ENCODE measurements at regions not wholly inside any gene's neighbourhood (a gene's known extent, or its start where the extent isn't known, plus 50 kb on each side); places are given as distances from the start of the nearest gene placed in this dataset.
A peak's percentile ranks its signal among the peaks of the same experiment; 100 is the strongest.

GRCh38 chr4:13024147-13025105 lies 459.7 kb downstream of the RAB28 start:
- peak in 1 of 2 experiments; percentile 1 for DNase-seq

GRCh38 chr4:13007802-13008470 lies 476.2 kb downstream of the RAB28 start:
- no peak for DNase-seq

- no peak for DNase-seq
Observed at GRCh38 chr4:12993923-12994322, 490.2 kb downstream of the RAB28 start.

DNA sequence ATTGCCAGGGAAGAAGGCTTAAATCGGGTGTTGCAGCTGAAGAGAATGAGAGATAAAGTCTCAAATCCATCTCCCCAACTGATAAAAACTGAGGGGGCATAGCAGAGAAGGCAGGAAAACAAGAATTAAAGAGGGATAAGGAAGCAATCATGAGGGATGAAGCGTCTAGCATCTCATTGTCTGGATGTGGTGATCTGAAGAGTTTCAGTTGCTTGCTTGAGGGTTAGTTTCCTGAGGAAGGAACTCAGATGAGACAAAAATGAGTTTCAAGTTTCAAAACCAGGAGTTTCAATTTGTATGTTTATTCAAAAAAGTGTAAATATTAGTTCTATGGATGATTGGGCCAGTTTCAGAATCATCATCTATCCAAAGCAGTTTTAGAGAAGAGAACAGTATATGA lies 496.9 kb downstream of the RAB28 start:
- no peak for DNase-seq

GRCh38 chr4:12979797-12980196 lies 504.3 kb downstream of the RAB28 start:
- no peak for DNase-seq

DNA sequence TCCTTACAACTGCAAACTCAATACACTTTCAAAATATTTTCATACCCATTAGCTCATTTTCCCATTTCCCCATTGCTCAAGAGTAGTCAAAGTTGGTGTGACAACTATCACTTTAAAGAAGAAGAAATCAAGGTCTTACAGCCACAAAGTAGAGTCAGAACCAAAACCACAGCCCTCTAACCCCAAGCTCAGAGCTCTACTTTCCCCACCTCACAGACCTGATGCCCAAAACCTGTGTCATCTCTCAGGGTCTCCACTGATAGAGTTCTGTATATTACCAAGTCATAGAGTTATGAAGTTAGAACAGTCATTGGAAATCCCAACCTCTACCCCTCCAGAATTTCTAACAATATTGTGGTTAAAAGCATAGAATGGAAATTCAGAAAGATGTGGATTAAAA lies 505.8 kb downstream of the RAB28 start:
- DNase-seq: no peak

DNA sequence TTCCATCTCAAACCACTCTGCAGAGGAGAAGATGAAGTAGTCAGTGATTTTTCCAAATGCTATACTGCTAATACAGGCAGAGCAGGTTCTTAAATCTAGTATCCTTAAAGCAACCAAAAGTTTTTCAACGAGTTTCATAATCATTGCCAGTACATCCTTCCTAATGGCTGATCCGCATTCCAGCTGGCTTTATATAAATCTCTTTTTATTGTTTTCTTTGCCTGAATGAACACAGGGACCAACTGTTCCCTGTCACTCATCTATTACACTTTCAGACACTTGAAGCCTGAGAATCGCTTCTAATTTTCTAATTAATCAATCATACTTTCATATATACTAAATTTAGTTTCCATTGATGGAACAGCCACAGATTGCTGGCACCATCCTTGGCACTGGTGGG lies 508.6 kb downstream of the RAB28 start:
- no peak for DNase-seq

- no peak for DNase-seq
Observed at GRCh38 chr4:12973522-12973921, 510.6 kb downstream of the RAB28 start.

GRCh38 chr4:12968345-12968744 lies 515.8 kb downstream of the RAB28 start:
- DNase-seq: no peak

- DNase-seq: no peak
Observed at GRCh38 chr4:12966726-12967125, 517.4 kb downstream of the RAB28 start.

DNA sequence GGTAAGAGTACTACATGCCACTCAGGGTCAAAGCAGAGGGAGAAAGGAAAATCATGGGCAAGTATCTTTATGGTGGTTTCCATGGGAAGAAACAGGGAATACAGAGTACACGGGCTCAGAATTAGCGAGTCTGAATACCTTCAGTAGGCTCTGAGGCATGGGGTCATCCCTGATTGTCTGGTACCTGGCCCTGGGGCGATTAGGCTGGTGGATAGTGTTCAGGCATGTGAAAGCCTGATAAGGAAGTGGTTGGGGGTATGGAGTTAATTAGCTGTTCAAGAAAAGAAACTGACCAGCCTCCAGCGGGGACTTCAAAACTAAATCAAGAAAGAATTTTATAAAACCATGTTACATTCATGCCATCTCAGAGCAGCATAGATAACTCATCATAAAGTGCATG lies 518.8 kb downstream of the RAB28 start:
- no peak for DNase-seq

GRCh38 chr4:12963912-12964311 lies 520.2 kb downstream of the RAB28 start:
- DNase-seq: no peak

GRCh38 chr4:12963291-12963690 lies 520.8 kb downstream of the RAB28 start:
- no peak for DNase-seq

GRCh38 chr4:12961713-12962112 lies 522.4 kb downstream of the RAB28 start:
- no peak for DNase-seq

DNA sequence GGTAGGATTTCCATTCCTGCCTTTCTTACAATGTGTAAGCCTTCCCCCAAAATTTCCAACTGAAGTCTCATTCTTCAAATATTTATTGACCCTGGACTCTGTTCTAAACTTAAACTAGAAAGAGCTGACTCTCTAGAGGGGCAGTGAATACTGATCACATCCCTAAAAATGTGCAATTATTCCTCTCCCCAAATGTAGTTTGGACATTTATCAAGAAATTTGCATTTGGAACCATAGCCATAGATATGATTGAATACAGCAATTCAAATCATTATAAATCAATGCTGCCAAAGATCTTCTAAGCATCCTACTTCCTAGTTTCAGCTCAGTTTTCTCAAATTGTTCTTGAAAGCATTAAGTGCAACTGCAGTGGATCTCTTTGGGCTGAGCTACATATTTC lies 525.7 kb downstream of the RAB28 start:
- DNase-seq: no peak

GRCh38 chr4:12957108-12957507 lies 527.0 kb downstream of the RAB28 start:
- no peak for DNase-seq

GRCh38 chr4:12956026-12956425 lies 528.1 kb downstream of the RAB28 start:
- no peak for DNase-seq

DNA sequence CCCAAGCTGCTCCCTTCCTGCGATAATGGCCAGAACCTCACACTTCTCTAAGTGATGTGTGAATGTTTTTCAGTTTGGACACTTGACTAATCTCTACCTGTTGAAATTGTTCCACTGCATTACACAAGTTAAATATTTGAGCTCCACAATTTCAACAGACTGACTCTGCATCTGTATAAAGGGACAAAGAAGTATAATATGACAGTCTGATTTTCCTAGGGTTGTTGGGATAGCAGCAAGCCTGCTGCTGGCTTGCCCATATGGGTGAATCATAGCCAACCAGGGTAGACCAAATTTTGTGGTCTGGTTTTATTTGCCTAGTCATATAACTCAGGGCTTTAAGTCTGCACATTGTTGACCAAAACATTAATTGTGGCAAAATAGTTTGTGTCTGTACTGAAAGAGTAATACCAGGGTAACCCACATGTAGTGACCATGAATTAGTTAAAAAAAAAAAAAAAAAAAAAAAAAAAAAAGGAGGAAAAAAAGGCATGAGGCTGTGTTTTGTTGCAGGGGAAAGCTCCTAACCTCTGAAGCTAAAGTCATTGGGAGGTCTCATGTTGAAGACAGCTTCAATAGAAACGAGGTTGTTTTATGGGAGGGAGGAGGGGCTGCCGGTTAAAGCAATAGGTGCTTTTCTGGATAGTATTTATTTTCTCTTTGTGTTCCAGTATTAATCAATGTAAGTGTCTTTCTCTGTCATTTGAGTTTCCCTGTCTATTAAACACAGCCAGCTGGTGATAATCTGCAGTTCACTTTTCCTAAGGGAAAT lies 534.2 kb downstream of the RAB28 start:
- DNase-seq: no peak

GRCh38 chr4:12943069-12943468 lies 541.1 kb downstream of the RAB28 start:
- no peak for DNase-seq

GRCh38 chr4:12933760-12934221 lies 550.3 kb downstream of the RAB28 start:
- DNase-seq: no peak

GRCh38 chr4:12932203-12932788 lies 551.8 kb downstream of the RAB28 start:
- DNase-seq: no peak

- DNase-seq: no peak
Observed at GRCh38 chr4:12929784-12930183, 554.4 kb downstream of the RAB28 start.

GRCh38 chr4:12928751-12929150 lies 555.4 kb downstream of the RAB28 start:
- no peak for DNase-seq
